ENCODE measurements at regions not wholly inside any gene's neighbourhood (a gene's known extent, or its start where the extent isn't known, plus 50 kb on each side); places are given as distances from the start of the nearest gene placed in this dataset.

DNA sequence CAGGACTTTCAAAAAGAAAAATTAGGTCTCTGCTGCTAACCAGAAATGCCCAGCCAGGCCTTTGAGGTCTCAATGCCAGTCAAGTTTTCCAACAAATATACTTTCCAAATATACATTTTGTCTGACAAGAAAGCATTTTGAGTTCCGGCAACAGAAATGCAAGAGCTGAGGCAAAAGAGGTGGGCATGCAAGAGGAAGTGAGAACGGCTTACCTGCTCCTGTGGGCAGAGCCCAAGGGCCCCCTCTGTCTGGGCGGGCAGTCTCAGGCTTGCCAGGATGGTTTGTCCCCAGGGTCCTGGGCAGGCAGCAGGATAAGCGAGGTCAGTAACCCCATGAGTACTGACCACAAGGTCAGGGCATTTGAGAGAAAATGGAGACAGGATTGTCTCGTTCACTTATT is 136.1 kb upstream of the TOPAZ1 start:
- H3K79me2 ChIP-seq (replicated peaks; ENCODE audit: insufficient read depth, low read length), result no peaks in the 10 kb centered on the region
- no peaks in the 10 kb centered on the region for H3K9me3 ChIP-seq (ENCODE audit: low read length)
- no peaks in the 10 kb centered on the region for H4K20me1 ChIP-seq (ENCODE audit: insufficient read depth)
- H3K27me3 ChIP-seq (ENCODE audit: insufficient read depth, low read depth, low read length), result no peaks in the 10 kb centered on the region
- no peak overlapping the region for H3K4me3 ChIP-seq (ENCODE audit: low read length)
- no peaks in the 10 kb centered on the region for H3K36me3 ChIP-seq (ENCODE audit: insufficient read depth, low read length)
- TF ChIP-seq EP300 (conservative IDR thresholded peaks at IDR 0.05; ENCODE audit: poor library complexity, severe bottlenecking) (no peak), SMC3 (conservative IDR thresholded peaks at IDR 0.05; ENCODE audit: poor library complexity) (no peak), RAD21 (conservative IDR thresholded peaks at IDR 0.05) (no peak), EZH2 (IDR thresholded peaks at IDR 0.05; ENCODE audit: borderline replicate concordance, insufficient read depth, low read length, poor library complexity, severe bottlenecking) (no peak), CTCF (IDR thresholded peaks at IDR 0.05; ENCODE audit: poor library complexity, severe bottlenecking) (no peak), POLR2AphosphoS5 (IDR thresholded peaks at IDR 0.05) (no peak), TAF1 (IDR thresholded peaks at IDR 0.05; ENCODE audit: low read depth) (no peak), REST (IDR thresholded peaks at IDR 0.05; ENCODE audit: borderline replicate concordance) (no peak), MXI1 (conservative IDR thresholded peaks at IDR 0.05; ENCODE audit: poor library complexity, severe bottlenecking) (no peak)
- no peak overlapping the region for H3K27ac ChIP-seq (ENCODE audit: low read length)
- H3K9ac ChIP-seq (ENCODE audit: low read length), result no peak overlapping the region
- no peak overlapping the region for H3K4me2 ChIP-seq (ENCODE audit: low read length)
- no peak overlapping the region for H2AFZ ChIP-seq (ENCODE audit: low read depth, low read length)
- H3K9me2 ChIP-seq (ENCODE audit: insufficient read depth, low read length), result no peaks in the 10 kb centered on the region
- H3F3A ChIP-seq (ENCODE audit: insufficient read depth, low read length, poor library complexity, severe bottlenecking), result no peaks in the 10 kb centered on the region

DNA sequence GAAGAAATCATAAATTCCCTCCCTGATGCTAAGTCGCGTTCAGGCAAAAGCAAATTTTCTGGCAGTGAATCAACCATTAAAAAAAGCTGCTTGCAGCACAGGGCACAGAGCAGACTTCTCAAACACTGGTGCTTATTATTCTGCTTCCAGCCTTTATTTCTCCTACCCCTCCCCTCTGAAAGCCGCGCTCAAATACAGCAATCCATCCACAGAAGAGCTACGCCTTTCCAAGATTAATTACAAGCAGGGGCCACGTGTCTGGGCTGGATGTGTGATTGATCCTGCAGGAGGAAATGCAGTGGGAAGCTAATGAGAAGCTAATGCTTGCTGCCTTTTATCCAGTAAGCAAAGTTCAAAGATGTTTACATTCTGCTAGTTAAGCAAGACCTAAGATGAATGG is 134.9 kb upstream of the TOPAZ1 start:
- H3K9me3 ChIP-seq (ENCODE audit: low read length), result no peaks in the 10 kb centered on the region
- no peaks in the 10 kb centered on the region for H3K27me3 ChIP-seq (ENCODE audit: insufficient read depth, low read depth, low read length)
- no peak overlapping the region for H3K27ac ChIP-seq (ENCODE audit: low read length)
- H3K4me3 ChIP-seq (ENCODE audit: low read length), result no peak overlapping the region
- no peaks in the 10 kb centered on the region for H3K9me2 ChIP-seq (ENCODE audit: insufficient read depth, low read length)
- H3K79me2 ChIP-seq (replicated peaks; ENCODE audit: insufficient read depth, low read length), result no peaks in the 10 kb centered on the region
- no peak for TF ChIP-seq EZH2 (IDR thresholded peaks at IDR 0.05; ENCODE audit: borderline replicate concordance, insufficient read depth, low read length, poor library complexity, severe bottlenecking)
- TF ChIP-seq MXI1 (conservative IDR thresholded peaks at IDR 0.05; ENCODE audit: poor library complexity, severe bottlenecking), result no peak
- TF ChIP-seq REST (IDR thresholded peaks at IDR 0.05; ENCODE audit: borderline replicate concordance), result no peak
- no peak for TF ChIP-seq POLR2AphosphoS5 (IDR thresholded peaks at IDR 0.05)
- TF ChIP-seq RAD21 (conservative IDR thresholded peaks at IDR 0.05), result no peak
- no peak for TF ChIP-seq SMC3 (conservative IDR thresholded peaks at IDR 0.05; ENCODE audit: poor library complexity)
- no peak for TF ChIP-seq CTCF (IDR thresholded peaks at IDR 0.05; ENCODE audit: poor library complexity, severe bottlenecking)
- TF ChIP-seq TAF1 (IDR thresholded peaks at IDR 0.05; ENCODE audit: low read depth), result no peak
- no peak for TF ChIP-seq EP300 (conservative IDR thresholded peaks at IDR 0.05; ENCODE audit: poor library complexity, severe bottlenecking)
- H2AFZ ChIP-seq (ENCODE audit: low read depth, low read length), result no peak overlapping the region
- H3K9ac ChIP-seq (ENCODE audit: low read length), result no peak overlapping the region
- H4K20me1 ChIP-seq (ENCODE audit: insufficient read depth), result no peaks in the 10 kb centered on the region
- H3K36me3 ChIP-seq (ENCODE audit: insufficient read depth, low read length), result no peaks in the 10 kb centered on the region
- no peaks in the 10 kb centered on the region for H3F3A ChIP-seq (ENCODE audit: insufficient read depth, low read length, poor library complexity, severe bottlenecking)
- H3K4me2 ChIP-seq (ENCODE audit: low read length), result no peak overlapping the region

Data from neural cell (in vitro differentiated cells).